B cell (primary cell): ENCODE measurements at regions not wholly inside any gene's neighbourhood (a gene's known extent, or its start where the extent isn't known, plus 50 kb on each side); places are given as distances from the start of the nearest gene placed in this dataset.

Source experiments
- ATAC-seq: fragments of 200-7000 bp; cut with Tn5 transposase; one replicate; pipeline ENCODE4 v1.10.0; 2021; ENCODE audit warnings: low read depth, mild to moderate bottlenecking, moderate number of reproducible peaks, moderate library complexity
- CTCF ChIA-PET: fragments of 350-600 bp; sonication (Branson Sonifier 250); formaldehyde crosslinking; loops from one replicate; lab custom pipeline; 2021; ENCODE audit warnings: antibody characterized with exemption, inconsistent platforms; lab: Charles Lee
- POLR2A ChIA-PET: fragments of 350-600 bp; sonication (Branson Sonifier 250); formaldehyde crosslinking; loops from one replicate; lab custom pipeline; 2021; ENCODE audit warnings: antibody characterized with exemption; lab: Charles Lee
- DNase-seq: peaks from one replicate; pipeline ENCODE4 v3.0.0; 2013
- H2AFZ ChIP-seq: 2 replicates; pipeline ENCODE4 v1.6.1; 2012; ENCODE audit warnings: mild to moderate bottlenecking, low read depth, low read length; ENCODE audit not compliant: insufficient read depth, poor library complexity, severe bottlenecking
- H3K27ac ChIP-seq, 2 donors: 1 replicate in 1 of 2; 2 replicates in 1 of 2; pipeline ENCODE4 v1.5.1; 2012 to 2013; ENCODE audit warnings: low read length in 2 of 2, mild to moderate bottlenecking in 2 of 2, moderate library complexity in 1 of 2
- H3K27me3 ChIP-seq, 4 experiments: fragments of 200-600 bp in 1 of 4; sonication (generic) in 1 of 4; replicated peaks in 1 of 4; 1 replicate in 2 of 4; 2 replicates in 2 of 4; pipeline versions ENCODE4 v1.6.1 to v1.7.0; 2013 to 2016; ENCODE audit warnings: low read length in 3 of 4, mild to moderate bottlenecking in 2 of 4, mixed read lengths in 1 of 4, moderate library complexity in 1 of 4; ENCODE audit not compliant: insufficient read depth in 4 of 4, control insufficient read depth in 3 of 4; ENCODE audit errors: control extremely low read depth in 1 of 4
- H3K36me3 ChIP-seq, 2 experiments: replicated peaks in 1 of 2; 1 replicate in 1 of 2; 2 replicates in 1 of 2; pipeline versions ENCODE4 v1.6.1 to v1.7.1; 2013; ENCODE audit warnings: low read length in 1 of 2; ENCODE audit not compliant: insufficient read depth in 2 of 2, control insufficient read depth in 1 of 2; ENCODE audit errors: control extremely low read depth in 1 of 2, extremely low read depth in 1 of 2
- H3K4me1 ChIP-seq, 2 donors: fragments of 200-600 bp in 1 of 2; sonication (generic) in 1 of 2; 1 replicate in 1 of 2; 2 replicates in 1 of 2; pipeline versions ENCODE4 v1.5.1 to v1.6.1; 2013 to 2017; ENCODE audit warnings: low read length in 2 of 2; ENCODE audit not compliant: control insufficient read depth in 2 of 2, insufficient read depth in 2 of 2
- H3K4me2 ChIP-seq: replicated peaks from 2 replicates; pipeline ENCODE3; 2012; ENCODE audit warnings: mild to moderate bottlenecking, low read depth, low read length; ENCODE audit not compliant: poor library complexity, severe bottlenecking
- H3K4me3 ChIP-seq, 5 experiments: fragments of 200-600 bp in 1 of 5; sonication (generic) in 1 of 5; 1 replicate in 3 of 5; 2 replicates in 2 of 5; pipeline versions ENCODE4 v1.5.1 to v1.7.0; 2011 to 2016; ENCODE audit warnings: low read length in 4 of 5, mild to moderate bottlenecking in 4 of 5, low read depth in 2 of 5, control low read depth in 1 of 5, moderate library complexity in 1 of 5; ENCODE audit not compliant: insufficient read depth in 1 of 5; ENCODE audit errors: control extremely low read depth in 1 of 5, extremely low read depth in 1 of 5
- H3K79me2 ChIP-seq: fragments of 200-600 bp; sonication (generic); one replicate; pipeline ENCODE4 v1.6.0; 2016; ENCODE audit warnings: low read length; ENCODE audit not compliant: control insufficient read depth, insufficient read depth
- H3K9ac ChIP-seq: fragments of 200-600 bp; sonication (generic); 2 replicates; pipeline ENCODE4 v1.6.1; 2017; ENCODE audit warnings: mild to moderate bottlenecking, low read length, moderate library complexity
- H3K9me3 ChIP-seq, 3 donors: one replicate each; pipeline versions ENCODE4 v1.6.1 to v1.7.1; 2013; ENCODE audit warnings: low read length in 2 of 3; ENCODE audit not compliant: control insufficient read depth in 2 of 3, insufficient read depth in 1 of 3; ENCODE audit errors: control extremely low read depth in 1 of 3
- H4K20me1 ChIP-seq: 2 replicates; pipeline ENCODE4 v1.6.0; 2012; ENCODE audit warnings: mild to moderate bottlenecking, low read length; ENCODE audit not compliant: insufficient read depth, control insufficient read depth, poor library complexity, severe bottlenecking
- H3K27ac Mint-ChIP-seq: one replicate; pipeline ENCODE4 v1.8.0; 2021; ENCODE audit warnings: mixed read lengths
- H3K27me3 Mint-ChIP-seq: one replicate; pipeline ENCODE4 v1.8.0; 2021; ENCODE audit warnings: mixed read lengths
- H3K4me1 Mint-ChIP-seq: one replicate; pipeline ENCODE4 v1.8.0; 2021; ENCODE audit warnings: mixed read lengths
- H3K4me3 Mint-ChIP-seq: one replicate; pipeline ENCODE4 v1.8.0; 2021; ENCODE audit warnings: mixed read lengths
- H3K9me3 Mint-ChIP-seq: one replicate; pipeline ENCODE4 v1.8.0; 2022; ENCODE audit warnings: mixed read lengths; ENCODE audit not compliant: insufficient read depth
- CTCF ChIP-seq: fragments of 200-600 bp; IDR thresholded peaks from one replicate; pipeline ENCODE4 v1.8.0; 2022; ENCODE audit warnings: antibody characterized with exemption, mild to moderate bottlenecking
- EZH2 ChIP-seq: IDR thresholded peaks from 2 replicates; pipeline ENCODE4 v1.6.1; 2012; ENCODE audit warnings: borderline replicate concordance, low read depth, mild to moderate bottlenecking, moderate library complexity, low read length; ENCODE audit not compliant: insufficient read depth, poor library complexity, severe bottlenecking
- WGBS: methylation state at CpG from one replicate; pipeline ENCODE4 v1.1.5; 2013; ENCODE audit warnings: missing lambda C conversion rate; ENCODE audit not compliant: insufficient coverage; 5-methylcytosine and 5-hydroxymethylcytosine counted together
- intact Hi-C: fragments of 100-400 bp; cut with micrococcal nuclease; formaldehyde crosslinking; loops from one replicate; pipeline ENCODE4 v1.10.0; 2022

DNA sequence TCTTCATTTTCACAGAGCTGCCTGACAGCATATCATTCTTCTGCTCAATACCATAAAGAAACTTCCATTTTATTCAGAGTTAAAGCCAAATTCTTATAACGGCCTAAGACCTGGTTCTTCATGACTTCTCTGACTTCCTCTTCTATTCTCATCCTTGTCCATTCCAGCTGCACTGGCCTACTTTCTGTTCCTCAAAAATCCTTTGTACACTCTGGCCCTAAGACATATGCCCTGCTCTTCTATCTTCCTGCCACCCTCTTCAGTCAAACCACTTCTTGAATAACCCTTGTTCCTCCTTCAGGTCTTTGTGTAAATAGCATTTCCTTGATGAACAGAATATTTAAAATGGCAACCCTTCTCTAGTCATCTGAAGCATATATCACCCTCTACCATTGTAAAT, 1338.7 kb upstream of the ADGRL2 start:
- Histone ChIP-seq H2AFZ (no peak overlapping the region), H3K27ac (no peak overlapping the region), H4K20me1 (no peaks in the 10 kb centered on the region), H3K4me1 (no peaks in the 10 kb centered on the region), H3K79me2 (no peaks in the 10 kb centered on the region), H3K4me2 (no peak overlapping the region), H3K9ac (no peak overlapping the region), H3K27me3 (no peaks in the 10 kb centered on the region), H3K36me3 (no peaks in the 10 kb centered on the region), H3K4me3 (no peak overlapping the region), H3K9me3 (peaks cover 0 to 2% (median 0%) of the 10 kb centered on the region in 3 donors)
- Mint-ChIP-seq H3K4me1 (peaks cover 5% of the 10 kb centered on the region), H3K27me3 (no peaks in the 10 kb centered on the region), H3K9me3 (no peaks in the 10 kb centered on the region), H3K27ac (no peak overlapping the region), H3K4me3 (no peak overlapping the region)
- ChIA-PET CTCF (no interaction called here), POLR2A (no interaction called here)
- intact Hi-C loops: no loop called here
- DNase-seq (peak; percentile 38), ATAC-seq (no peak)
- 57% methylated on average over 1 of the region's 1 CpG for WGBS
- TF ChIP-seq CTCF (no peak), EZH2 (no peak)

DNA sequence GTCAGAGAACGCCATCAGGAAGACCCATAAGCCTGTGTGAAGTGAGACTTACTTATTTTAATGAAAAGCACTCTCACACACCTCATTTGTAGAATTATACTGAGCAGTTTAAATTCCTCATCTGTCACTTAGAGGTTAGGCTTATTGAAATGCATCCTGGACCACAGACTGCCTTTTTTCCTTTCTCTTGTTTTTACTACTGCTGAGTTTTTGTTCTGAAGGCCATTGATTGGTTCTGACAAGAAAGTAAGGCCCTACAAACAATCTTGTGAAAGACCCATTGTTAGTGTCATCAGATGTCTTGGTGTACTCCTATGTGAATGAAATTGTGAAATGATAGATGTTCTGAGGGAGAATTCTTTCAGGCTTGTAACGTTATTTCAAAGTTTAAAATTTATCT, 1343.3 kb upstream of the ADGRL2 start:
- H3K9me3 ChIP-seq: no peaks in the 10 kb centered on the region
- H3K79me2 ChIP-seq: no peaks in the 10 kb centered on the region
- WGBS: no CpG with 5 or more reads among the region's 2 CpGs
- CTCF ChIA-PET: no interaction called here
- Mint-ChIP-seq H3K4me1 (peaks cover 5% of the 10 kb centered on the region), H3K27ac (no peak overlapping the region), H3K9me3 (no peaks in the 10 kb centered on the region), H3K4me3 (no peak overlapping the region), H3K27me3 (no peaks in the 10 kb centered on the region)
- ATAC-seq: no peak
- H2AFZ ChIP-seq: no peak overlapping the region
- H3K27ac ChIP-seq: no peak overlapping the region
- no peak overlapping the region for H3K9ac ChIP-seq
- intact Hi-C loops: no loop called here
- no peak for DNase-seq
- no peaks in the 10 kb centered on the region for H3K27me3 ChIP-seq
- TF ChIP-seq EZH2: no peak
- TF ChIP-seq CTCF: no peak
- H3K4me1 ChIP-seq: no peaks in the 10 kb centered on the region
- no peaks in the 10 kb centered on the region for H3K36me3 ChIP-seq
- H3K4me2 ChIP-seq: no peak overlapping the region
- H3K4me3 ChIP-seq: no peak overlapping the region
- POLR2A ChIA-PET: no interaction called here
- H4K20me1 ChIP-seq: no peaks in the 10 kb centered on the region
